ENCODE measurements at regions not wholly inside any gene's neighbourhood (a gene's known extent, or its start where the extent isn't known, plus 50 kb on each side); places are given as distances from the start of the nearest gene placed in this dataset.
"Not testable (repeated sequence)": the region's sequence is repeated elsewhere in the genome, so short reads cannot be mapped to it uniquely, and the experiment has no call there.

DNA sequence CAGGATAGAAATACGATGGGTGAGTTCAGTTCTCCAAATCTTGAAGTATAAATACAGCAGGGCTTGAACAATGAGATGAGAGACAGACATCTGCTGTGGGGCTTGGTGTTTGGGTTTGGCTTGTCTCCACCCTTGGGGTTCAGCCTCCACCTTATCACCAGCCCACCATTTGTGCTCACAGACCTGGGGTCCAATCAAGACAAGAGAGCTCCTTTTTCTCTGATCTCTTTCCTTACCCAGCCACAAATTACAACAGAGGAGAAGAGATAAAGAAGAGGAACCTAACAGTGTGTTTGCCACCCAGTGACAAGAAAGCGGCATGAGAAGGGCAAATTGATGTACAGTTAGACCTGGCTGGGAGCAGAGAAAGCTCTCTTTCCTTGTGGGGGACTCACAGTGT lies 204.5 kb upstream of the CXCR4 start:
- intact Hi-C loops (cut with DNase I), result no loop called here
- Histone ChIP-seq H3K4me1 (no peaks in the 10 kb centered on the region), H3K4me3 (no peak overlapping the region), H3K27me3 (no peaks in the 10 kb centered on the region), H3K36me3 (no peaks in the 10 kb centered on the region), H3K27ac (no peak overlapping the region), H3K9me3 (no peaks in the 10 kb centered on the region)
- TF ChIP-seq, protein P1, sequence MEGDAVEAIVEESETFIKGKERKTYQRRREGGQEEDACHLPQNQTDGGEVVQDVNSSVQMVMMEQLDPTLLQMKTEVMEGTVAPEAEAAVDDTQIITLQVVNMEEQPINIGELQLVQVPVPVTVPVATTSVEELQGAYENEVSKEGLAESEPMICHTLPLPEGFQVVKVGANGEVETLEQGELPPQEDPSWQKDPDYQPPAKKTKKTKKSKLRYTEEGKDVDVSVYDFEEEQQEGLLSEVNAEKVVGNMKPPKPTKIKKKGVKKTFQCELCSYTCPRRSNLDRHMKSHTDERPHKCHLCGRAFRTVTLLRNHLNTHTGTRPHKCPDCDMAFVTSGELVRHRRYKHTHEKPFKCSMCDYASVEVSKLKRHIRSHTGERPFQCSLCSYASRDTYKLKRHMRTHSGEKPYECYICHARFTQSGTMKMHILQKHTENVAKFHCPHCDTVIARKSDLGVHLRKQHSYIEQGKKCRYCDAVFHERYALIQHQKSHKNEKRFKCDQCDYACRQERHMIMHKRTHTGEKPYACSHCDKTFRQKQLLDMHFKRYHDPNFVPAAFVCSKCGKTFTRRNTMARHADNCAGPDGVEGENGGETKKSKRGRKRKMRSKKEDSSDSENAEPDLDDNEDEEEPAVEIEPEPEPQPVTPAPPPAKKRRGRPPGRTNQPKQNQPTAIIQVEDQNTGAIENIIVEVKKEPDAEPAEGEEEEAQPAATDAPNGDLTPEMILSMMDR (IDR thresholded peaks at IDR 0.05), result no peak
- no peak for ATAC-seq
- 62 to 80% methylated on average over 2 of the region's 2 CpGs for WGBS, 2 donors
- FAIRE-seq, result no peak
- no peak for DNase-seq

DNA sequence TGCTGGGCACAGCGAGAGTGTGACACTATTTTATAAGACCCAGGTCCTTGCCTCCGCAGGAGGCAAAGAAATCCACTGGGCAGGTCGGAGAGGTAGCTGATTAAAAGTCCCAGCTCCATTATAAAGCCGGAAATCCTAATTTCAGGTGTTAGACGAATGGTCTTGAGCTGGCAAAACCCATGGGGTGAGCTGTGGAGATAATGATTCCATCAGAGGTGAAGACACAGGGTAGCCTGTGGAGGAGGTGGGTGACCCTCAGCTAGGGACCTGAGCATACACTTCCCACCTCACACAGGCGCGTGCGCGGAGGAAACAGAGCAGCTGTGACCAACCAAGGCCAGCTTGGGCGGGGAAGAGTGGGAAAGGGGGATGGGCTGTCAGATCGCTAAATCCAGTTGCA lies 201.7 kb upstream of the CXCR4 start:
- FAIRE-seq, result no peak

DNA sequence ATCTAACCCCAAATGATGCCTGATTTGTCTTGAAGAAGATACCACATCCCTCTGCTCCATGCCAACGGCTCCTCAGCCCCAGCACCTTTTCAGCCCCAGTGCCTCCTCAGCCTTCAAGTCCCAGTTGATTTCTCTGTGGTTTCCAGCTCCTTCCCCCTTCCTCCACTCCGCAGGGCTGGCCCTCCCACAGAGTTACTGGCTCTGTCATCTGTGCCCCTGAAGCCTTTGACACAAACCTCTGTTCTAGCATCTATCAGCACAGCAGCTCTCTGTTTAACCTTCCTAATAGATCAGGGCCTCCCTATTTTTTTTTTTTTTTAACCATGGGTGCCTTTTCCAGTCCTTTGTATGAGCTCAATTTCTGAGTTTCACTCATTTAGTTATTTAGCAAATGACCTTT lies 201.3 kb upstream of the CXCR4 start:
- ATAC-seq (no peak), FAIRE-seq (no peak), DNase-seq (no peak)
- H3K4me3 ChIP-seq, result no peak overlapping the region
- no peaks in the 10 kb centered on the region for H3K36me3 ChIP-seq
- TF ChIP-seq, protein P1 (IDR thresholded peaks at IDR 0.05), result no peak
- no peaks in the 10 kb centered on the region for H3K4me1 ChIP-seq
- no peaks in the 10 kb centered on the region for H3K27me3 ChIP-seq
- 51 to 52% methylated on average over 2 of the region's 2 CpGs for WGBS, 2 donors
- H3K27ac ChIP-seq, result no peak overlapping the region
- intact Hi-C loops (cut with DNase I), result no loop called here
- no peaks in the 10 kb centered on the region for H3K9me3 ChIP-seq

More for the DNA sequence above, 201.7 kb upstream of the CXCR4 start:
- H3K27ac ChIP-seq, result no peak overlapping the region
- H3K9me3 ChIP-seq, result no peaks in the 10 kb centered on the region
- no peak for DNase-seq
- no peaks in the 10 kb centered on the region for H3K27me3 ChIP-seq
- TF ChIP-seq, protein P1 (IDR thresholded peaks at IDR 0.05), result no peak
- H3K4me3 ChIP-seq, result no peak overlapping the region
- H3K36me3 ChIP-seq, result no peaks in the 10 kb centered on the region
- no peak for ATAC-seq
- no peaks in the 10 kb centered on the region for H3K4me1 ChIP-seq
- intact Hi-C loops (cut with DNase I), result no loop called here
- WGBS, 2 donors, result 70% methylated on average over 11 of the region's 11 CpGs

DNA sequence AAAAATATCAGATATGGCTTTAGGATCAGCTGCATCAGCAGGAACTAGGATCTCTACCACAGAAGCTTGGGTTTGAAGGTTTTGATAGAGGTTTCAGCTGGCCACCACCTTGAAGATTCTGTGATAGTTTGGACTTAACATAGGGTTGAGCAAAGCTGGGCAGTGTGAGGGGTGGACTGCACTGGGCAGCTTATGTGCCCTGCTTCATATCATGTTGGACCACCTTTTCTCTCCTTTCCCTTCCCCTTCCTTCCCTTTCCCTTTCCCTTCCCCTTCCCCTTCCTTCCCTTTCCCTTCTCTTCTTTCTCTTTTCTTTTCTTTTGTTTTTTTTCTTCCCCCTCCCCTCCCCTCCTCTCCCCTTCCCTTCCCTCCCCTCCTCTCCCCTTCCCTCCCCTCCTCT lies 196.3 kb upstream of the CXCR4 start:
- no peak for DNase-seq
- no peak overlapping the region for H3K27ac ChIP-seq
- no peak overlapping the region for H3K4me3 ChIP-seq
- TF ChIP-seq, protein P1 (IDR thresholded peaks at IDR 0.05), result no peak
- H3K27me3 ChIP-seq, result no peaks in the 10 kb centered on the region
- ATAC-seq, result no peak
- no peaks in the 10 kb centered on the region for H3K36me3 ChIP-seq
- H3K9me3 ChIP-seq, result no peaks in the 10 kb centered on the region
- intact Hi-C loops (cut with DNase I), result no loop called here
- no peaks in the 10 kb centered on the region for H3K4me1 ChIP-seq
- FAIRE-seq, result no peak

DNA sequence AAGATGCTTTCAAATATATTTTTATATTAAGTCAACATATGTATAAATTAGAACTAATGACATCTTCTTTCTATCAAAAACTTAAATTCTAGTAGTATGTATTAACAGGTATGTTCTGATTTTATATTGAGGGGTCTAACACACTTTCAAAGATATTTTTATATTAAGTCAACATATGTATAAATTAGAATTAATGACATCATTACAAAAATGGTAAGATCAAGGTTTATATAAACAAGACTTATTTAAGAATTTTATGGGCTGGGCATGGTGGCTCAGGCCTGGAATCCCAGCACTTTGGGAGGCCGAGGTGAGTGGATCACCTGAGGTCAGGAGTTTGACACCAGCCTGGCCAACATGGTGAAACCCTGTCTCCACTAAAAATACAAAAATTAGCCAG lies 194.6 kb upstream of the CXCR4 start:
- intact Hi-C loops (cut with DNase I); ATAC-seq; H3K36me3 ChIP-seq; DNase-seq; H3K27me3 ChIP-seq; H3K4me1 ChIP-seq; H3K27ac ChIP-seq; H3K4me3 ChIP-seq; H3K9me3 ChIP-seq: not testable (repeated sequence)
- FAIRE-seq, result peak; percentile 45
- WGBS, 2 donors, result 74 to 95% methylated on average over 1 of the region's 1 CpG
